PFSK-1 (cell line): ENCODE measurements at regions not wholly inside any gene's neighbourhood (a gene's known extent, or its start where the extent isn't known, plus 50 kb on each side); places are given as distances from the start of the nearest gene placed in this dataset.

Source experiments
- FOXP2 ChIP-seq: optimal IDR thresholded peaks from 2 replicates; pipeline ENCODE3; 2011; ENCODE audit warnings: borderline replicate concordance, control low read depth, inconsistent platforms; ENCODE audit not compliant: insufficient read depth; ENCODE audit errors: extremely low read length, extremely low read depth
- POLR2AphosphoS5 ChIP-seq: IDR thresholded peaks from 2 replicates; pipeline ENCODE4 v1.6.1; 2012; ENCODE audit warnings: low read depth, mild to moderate bottlenecking, control low read depth, low read length, moderate library complexity
- SIN3A ChIP-seq: IDR thresholded peaks from 2 replicates; pipeline ENCODE4 v1.6.1; 2012; ENCODE audit warnings: mild to moderate bottlenecking, low read length, moderate library complexity, borderline replicate concordance; ENCODE audit not compliant: insufficient read depth
- TAF1 ChIP-seq: IDR thresholded peaks from 2 replicates; pipeline ENCODE4 v1.6.1; 2012; ENCODE audit warnings: low read length, control low read depth, borderline replicate concordance; ENCODE audit not compliant: insufficient read depth
- TF ChIP-seq, protein P1 (sequence below), 2 experiments: IDR thresholded peaks; 2 replicates each; pipeline versions ENCODE4 v1.6.1 to v1.8.0; 2011 to 2012; ENCODE audit warnings: low read depth in 2 of 2, low read length in 2 of 2, control low read depth in 1 of 2, inconsistent platforms in 1 of 2, mild to moderate bottlenecking in 1 of 2, moderate library complexity in 1 of 2; ENCODE audit not compliant: insufficient read depth in 1 of 2

DNA sequence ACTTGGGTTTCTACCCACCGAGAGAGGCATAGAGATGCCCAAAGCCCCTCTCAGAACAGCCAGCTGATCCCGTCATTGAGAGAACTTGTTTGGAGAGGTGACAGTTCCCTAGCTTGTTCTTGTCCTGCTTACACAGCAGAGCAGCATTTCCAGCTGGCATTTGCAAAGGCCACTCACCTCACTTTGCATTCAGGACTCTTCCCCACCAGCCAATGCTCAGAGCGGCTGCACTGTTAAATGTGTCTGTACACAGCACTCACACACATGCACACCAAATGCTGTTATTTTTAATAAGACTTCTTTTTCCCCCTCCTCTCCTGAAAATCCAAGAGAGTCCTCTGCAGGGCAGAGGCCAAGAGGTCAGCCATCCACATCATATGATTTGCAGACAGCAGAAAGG lies 104.6 kb upstream of the SLC14A2 start:
- TF ChIP-seq FOXP2 = no peak
- no peak for TF ChIP-seq SIN3A
- no peak for TF ChIP-seq POLR2AphosphoS5
- TF ChIP-seq, protein P1, sequence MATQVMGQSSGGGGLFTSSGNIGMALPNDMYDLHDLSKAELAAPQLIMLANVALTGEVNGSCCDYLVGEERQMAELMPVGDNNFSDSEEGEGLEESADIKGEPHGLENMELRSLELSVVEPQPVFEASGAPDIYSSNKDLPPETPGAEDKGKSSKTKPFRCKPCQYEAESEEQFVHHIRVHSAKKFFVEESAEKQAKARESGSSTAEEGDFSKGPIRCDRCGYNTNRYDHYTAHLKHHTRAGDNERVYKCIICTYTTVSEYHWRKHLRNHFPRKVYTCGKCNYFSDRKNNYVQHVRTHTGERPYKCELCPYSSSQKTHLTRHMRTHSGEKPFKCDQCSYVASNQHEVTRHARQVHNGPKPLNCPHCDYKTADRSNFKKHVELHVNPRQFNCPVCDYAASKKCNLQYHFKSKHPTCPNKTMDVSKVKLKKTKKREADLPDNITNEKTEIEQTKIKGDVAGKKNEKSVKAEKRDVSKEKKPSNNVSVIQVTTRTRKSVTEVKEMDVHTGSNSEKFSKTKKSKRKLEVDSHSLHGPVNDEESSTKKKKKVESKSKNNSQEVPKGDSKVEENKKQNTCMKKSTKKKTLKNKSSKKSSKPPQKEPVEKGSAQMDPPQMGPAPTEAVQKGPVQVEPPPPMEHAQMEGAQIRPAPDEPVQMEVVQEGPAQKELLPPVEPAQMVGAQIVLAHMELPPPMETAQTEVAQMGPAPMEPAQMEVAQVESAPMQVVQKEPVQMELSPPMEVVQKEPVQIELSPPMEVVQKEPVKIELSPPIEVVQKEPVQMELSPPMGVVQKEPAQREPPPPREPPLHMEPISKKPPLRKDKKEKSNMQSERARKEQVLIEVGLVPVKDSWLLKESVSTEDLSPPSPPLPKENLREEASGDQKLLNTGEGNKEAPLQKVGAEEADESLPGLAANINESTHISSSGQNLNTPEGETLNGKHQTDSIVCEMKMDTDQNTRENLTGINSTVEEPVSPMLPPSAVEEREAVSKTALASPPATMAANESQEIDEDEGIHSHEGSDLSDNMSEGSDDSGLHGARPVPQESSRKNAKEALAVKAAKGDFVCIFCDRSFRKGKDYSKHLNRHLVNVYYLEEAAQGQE (IDR thresholded peaks at IDR 0.05; ENCODE audit: insufficient read depth in 1 of 2, low read depth in 2 of 2, low read length in 2 of 2) = no peak
- TF ChIP-seq TAF1 = no peak

DNA sequence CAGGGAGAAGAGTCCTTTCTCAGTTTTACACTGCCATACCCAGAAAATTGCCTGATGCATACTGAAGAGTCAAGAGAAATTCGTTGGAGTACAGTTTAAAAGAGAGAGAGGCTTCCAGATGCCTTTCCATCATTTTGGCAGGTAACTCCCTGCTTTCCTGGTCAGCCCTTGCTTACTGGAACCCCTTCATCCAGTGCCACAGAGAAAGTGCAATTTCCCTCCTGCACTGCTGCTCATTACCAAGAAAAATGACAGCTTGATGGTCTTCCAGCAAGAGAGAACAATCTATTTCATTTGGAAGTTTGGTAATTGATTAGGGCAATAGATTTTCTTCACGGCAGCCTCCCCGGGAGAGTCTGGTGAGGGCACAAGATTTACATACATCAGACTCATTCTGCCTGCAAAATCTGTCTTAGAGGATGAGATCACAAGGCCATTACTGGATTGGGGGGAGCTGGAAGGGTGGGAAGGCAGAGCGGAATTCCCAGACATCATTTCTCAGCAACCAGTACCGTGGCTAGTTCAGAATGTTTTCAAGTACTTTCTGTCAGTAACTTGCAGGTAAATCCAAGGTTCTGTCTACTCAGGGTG lies 102.8 kb upstream of the SLC14A2 start:
- TF ChIP-seq TAF1 = no peak
- TF ChIP-seq POLR2AphosphoS5 = no peak
- no peak for TF ChIP-seq SIN3A
- TF ChIP-seq FOXP2 = no peak
- TF ChIP-seq, protein P1 (IDR thresholded peaks at IDR 0.05; ENCODE audit: insufficient read depth in 1 of 2, low read depth in 2 of 2, low read length in 2 of 2) = no peak

DNA sequence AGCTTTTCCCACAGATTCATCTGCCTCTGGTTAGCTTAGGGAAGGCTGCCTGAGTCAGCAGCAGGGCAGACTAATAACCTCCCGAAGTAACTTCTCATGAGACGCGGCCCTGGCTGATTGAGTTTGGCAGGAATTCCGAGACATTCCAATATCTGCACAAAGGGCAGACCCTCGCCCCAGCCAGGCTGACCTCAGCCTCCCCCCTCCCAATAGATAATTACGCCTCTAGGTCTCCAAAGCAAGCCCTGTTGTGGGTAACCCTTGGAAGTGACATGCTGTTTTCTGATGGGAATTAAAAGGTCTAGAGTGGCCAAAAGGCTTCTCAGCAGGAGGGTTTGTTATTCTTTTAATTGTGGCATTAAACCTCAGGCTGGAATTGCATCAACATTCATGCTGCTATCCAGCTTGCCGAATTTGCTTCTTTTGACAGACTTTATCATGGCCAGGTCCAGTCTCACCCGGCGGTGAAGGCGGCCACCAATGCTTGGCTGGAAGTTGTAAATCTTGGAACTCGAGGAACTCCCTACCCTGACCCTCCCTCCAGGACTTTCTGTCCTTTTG lies 98.0 kb upstream of the SLC14A2 start:
- TF ChIP-seq TAF1 (no peak), SIN3A (no peak), FOXP2 (no peak), POLR2AphosphoS5 (no peak)
- TF ChIP-seq, protein P1 (IDR thresholded peaks at IDR 0.05; ENCODE audit: insufficient read depth in 1 of 2, low read depth in 2 of 2, low read length in 2 of 2) = no peak

DNA sequence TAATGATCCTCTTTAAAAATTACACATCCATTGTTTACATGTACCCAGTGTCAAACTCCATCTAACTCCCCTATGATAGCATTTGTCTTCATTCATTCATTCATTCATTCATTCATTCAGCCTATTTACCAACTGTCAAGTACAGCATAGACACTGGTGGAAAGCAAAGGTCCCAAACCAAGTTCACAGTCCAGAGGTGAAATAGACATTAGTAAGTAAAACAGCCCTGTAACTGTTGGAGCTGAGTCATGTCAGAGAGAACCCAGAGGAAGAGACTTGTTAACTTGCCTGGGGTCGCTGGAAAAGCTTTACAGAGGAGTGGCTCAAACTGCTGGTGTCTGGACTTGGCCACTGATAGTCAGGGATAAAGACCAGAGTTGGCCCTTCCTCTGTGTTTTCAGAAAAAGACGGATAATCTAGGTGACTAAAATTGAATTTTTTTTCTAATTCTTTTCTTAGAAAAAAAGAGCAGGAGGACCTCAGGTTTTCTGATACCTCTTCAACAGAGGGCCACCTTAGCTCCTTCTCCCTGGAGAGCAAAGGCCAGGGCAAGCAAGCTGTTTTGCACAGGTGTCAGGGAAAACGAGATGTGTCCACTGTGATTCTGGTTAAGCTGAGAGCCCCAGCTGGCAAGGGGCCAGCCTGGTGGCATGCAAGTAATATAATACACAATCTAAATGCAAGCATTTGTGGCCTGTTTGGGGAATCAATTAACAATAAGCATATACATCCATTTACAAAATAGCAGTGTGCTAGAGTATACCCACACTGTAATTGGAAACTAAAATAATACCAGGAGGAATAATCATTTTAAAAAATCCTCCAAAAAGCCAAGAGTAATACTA lies 96.7 kb upstream of the SLC14A2 start:
- TF ChIP-seq, protein P1 (IDR thresholded peaks at IDR 0.05; ENCODE audit: insufficient read depth in 1 of 2, low read depth in 2 of 2, low read length in 2 of 2) = no peak
- no peak for TF ChIP-seq POLR2AphosphoS5
- TF ChIP-seq SIN3A = no peak
- no peak for TF ChIP-seq TAF1
- no peak for TF ChIP-seq FOXP2
